Tibial artery (tissue), 4 donors: ENCODE measurements at regions not wholly inside any gene's neighbourhood (a gene's known extent, or its start where the extent isn't known, plus 50 kb on each side); places are given as distances from the start of the nearest gene placed in this dataset.
"Not testable (repeated sequence)": the region's sequence is repeated elsewhere in the genome, so short reads cannot be mapped to it uniquely, and the experiment has no call there.

ENCODE experiments used
- DNase-seq, 2 donors: peaks; one replicate each; pipeline ENCODE4 v3.0.0-alpha.2; 2019
- H3K27ac ChIP-seq, 2 donors: fragments of 200-600 bp; sonication (generic) in 1 of 2; 1 replicate in 1 of 2; 2 replicates in 1 of 2; pipeline ENCODE4 v1.5.1; 2018 to 2019; ENCODE audit warnings: mild to moderate bottlenecking in 1 of 2
- H3K27me3 ChIP-seq, 2 donors: fragments of 200-600 bp; sonication (generic) in 1 of 2; one replicate each; pipeline versions ENCODE4 v1.5.1 to v1.6.0; 2016 to 2019
- H3K36me3 ChIP-seq, 3 donors: fragments of 200-600 bp; sonication (generic) in 2 of 3; one replicate each; pipeline ENCODE4 v1.5.1; 2016 to 2019; ENCODE audit warnings: mild to moderate bottlenecking in 2 of 3
- H3K4me1 ChIP-seq, 4 donors: fragments of 200-600 bp; sonication (generic) in 2 of 4; 1 replicate in 3 of 4; 2 replicates in 1 of 4; pipeline ENCODE4 v1.5.1; 2016 to 2019
- H3K4me3 ChIP-seq, 2 donors: fragments of 200-600 bp; sonication (generic) in 1 of 2; 1 replicate in 1 of 2; 2 replicates in 1 of 2; pipeline ENCODE4 v1.5.1; 2018 to 2019; ENCODE audit warnings: mild to moderate bottlenecking in 2 of 2
- H3K9me3 ChIP-seq, 3 donors: fragments of 200-600 bp; sonication (generic) in 1 of 3; one replicate each; pipeline ENCODE4 v1.5.1; 2016 to 2019
- intact Hi-C: fragments of 100-400 bp; cut with DNase I; formaldehyde crosslinking; loops from one replicate; pipeline ENCODE4 v1.15.0; 2023; ENCODE audit warnings: low total_unique reads
- TF ChIP-seq, protein P1 (sequence below), 2 experiments: fragments of 200-600 bp in 1 of 2; fragments of 450-650 bp in 1 of 2; IDR thresholded peaks; one replicate each; pipeline ENCODE4 v1.5.1; 2017 to 2019; ENCODE audit warnings: antibody characterized with exemption in 2 of 2, mild to moderate bottlenecking in 1 of 2, moderate library complexity in 1 of 2

DNA sequence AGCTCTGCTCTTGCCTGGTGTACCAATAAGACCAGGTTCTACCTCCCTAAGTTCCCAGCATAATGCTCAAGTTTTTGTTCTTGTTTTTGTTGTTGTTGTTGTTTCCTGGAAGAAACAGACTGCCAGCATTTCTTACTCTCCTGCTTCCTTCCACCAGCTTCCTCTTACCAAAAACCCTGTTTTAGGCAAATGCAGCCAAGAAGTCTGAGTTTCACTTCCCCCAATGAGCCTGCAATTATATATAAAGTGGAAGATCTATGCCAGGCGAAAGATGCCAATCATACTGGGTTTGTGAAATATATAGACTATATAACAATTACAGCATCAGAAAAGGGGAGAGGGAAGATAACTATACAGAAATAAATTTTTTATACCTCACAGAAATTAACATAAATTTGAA lies 931.5 kb upstream of the FAT3 start:
- no peaks in the 10 kb centered on the region for H3K4me1 ChIP-seq
- H3K36me3 ChIP-seq, result no peaks in the 10 kb centered on the region
- no peak overlapping the region for H3K27ac ChIP-seq
- no peaks in the 10 kb centered on the region for H3K9me3 ChIP-seq
- TF ChIP-seq, protein P1, sequence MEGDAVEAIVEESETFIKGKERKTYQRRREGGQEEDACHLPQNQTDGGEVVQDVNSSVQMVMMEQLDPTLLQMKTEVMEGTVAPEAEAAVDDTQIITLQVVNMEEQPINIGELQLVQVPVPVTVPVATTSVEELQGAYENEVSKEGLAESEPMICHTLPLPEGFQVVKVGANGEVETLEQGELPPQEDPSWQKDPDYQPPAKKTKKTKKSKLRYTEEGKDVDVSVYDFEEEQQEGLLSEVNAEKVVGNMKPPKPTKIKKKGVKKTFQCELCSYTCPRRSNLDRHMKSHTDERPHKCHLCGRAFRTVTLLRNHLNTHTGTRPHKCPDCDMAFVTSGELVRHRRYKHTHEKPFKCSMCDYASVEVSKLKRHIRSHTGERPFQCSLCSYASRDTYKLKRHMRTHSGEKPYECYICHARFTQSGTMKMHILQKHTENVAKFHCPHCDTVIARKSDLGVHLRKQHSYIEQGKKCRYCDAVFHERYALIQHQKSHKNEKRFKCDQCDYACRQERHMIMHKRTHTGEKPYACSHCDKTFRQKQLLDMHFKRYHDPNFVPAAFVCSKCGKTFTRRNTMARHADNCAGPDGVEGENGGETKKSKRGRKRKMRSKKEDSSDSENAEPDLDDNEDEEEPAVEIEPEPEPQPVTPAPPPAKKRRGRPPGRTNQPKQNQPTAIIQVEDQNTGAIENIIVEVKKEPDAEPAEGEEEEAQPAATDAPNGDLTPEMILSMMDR (IDR thresholded peaks at IDR 0.05), result no peak
- intact Hi-C loops, result no loop called here
- H3K4me3 ChIP-seq, result no peak overlapping the region
- no peaks in the 10 kb centered on the region for H3K27me3 ChIP-seq
- DNase-seq, result no peak

DNA sequence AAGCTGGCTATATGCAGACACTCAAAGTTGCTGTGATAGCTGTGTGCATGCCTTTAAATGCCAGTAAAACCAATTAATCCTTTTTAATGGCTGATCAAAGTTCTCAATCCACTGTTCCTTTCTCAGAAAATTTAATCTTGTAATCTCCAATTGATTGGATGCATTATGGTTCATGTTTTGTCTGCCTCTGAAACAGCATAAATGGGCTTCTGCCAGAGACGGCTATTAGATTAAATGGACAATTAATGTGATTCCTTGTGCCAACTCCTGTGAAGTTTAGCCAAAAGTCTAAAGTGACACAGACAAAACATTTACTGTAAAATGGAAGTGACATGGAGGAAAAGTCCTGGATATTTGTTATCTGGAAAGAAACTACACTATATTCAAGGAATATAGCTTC lies 952.5 kb upstream of the FAT3 start:
- intact Hi-C loops, result no loop called here
- DNase-seq, result no peak
- Histone ChIP-seq H3K4me1 (no peaks in the 10 kb centered on the region), H3K4me3 (no peak overlapping the region), H3K27ac (no peak overlapping the region), H3K9me3 (no peaks in the 10 kb centered on the region), H3K36me3 (no peaks in the 10 kb centered on the region), H3K27me3 (no peaks in the 10 kb centered on the region)
- TF ChIP-seq, protein P1 (IDR thresholded peaks at IDR 0.05), result no peak

DNA sequence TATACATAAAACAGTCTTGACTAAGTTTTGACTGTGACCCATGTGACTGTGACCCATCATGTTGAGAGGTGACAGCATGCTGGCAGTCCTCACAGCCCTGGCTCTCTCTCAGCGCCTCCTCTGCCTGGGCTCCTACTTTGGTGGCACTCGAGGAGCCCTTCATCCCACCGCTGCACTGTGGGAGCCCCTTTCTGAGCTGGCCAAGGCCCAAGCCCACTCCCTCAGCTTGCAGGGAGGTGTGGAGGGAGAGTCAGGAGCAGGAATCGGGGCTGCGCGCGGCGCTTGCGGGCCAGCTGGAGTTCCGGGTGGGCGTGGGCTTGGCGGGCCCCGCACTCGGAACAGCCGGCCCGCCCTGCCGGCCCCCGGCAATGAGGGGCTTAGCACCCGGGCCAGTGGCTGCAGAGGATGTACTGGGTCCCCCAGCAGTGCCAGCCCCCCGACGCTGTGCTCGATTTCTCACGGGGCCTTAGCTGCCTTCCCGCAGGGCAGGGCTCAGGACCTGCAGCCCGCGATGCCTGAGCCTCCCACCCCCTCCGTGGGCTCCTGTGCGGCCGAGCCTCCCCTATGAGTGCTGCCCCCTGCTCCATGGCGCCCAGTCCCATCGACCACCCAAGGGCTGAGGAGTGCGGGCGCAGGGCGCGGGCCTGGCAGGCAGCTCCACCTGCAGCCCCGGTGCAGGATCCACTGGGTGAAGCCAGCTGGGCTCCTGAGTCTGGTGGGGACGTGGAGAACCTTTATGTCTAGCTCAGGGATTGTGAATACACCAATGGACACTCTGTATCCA lies 955.9 kb upstream of the FAT3 start:
- H3K4me3 ChIP-seq, H3K36me3 ChIP-seq, intact Hi-C loops, H3K9me3 ChIP-seq, H3K4me1 ChIP-seq, DNase-seq, H3K27me3 ChIP-seq, H3K27ac ChIP-seq: not testable (repeated sequence)

DNA sequence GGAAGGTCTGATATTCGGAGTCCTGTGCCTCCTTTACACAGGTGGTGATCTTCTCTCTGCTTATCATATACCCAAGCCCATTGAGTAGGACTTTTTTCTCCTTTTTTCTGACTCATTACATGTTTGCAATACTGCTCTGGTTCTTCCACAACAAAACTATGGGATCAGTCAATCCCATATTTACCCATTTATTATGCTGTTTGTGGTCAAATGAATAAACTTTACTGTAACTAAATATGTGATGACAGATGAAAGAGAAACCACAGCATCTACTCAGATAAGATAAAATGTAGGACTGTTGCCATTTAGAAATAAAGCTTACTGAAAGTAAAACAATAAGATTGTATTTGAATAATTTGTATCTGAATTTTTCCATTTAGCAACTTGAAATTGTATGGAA lies 958.7 kb upstream of the FAT3 start:
- TF ChIP-seq, protein P1 (IDR thresholded peaks at IDR 0.05), result no peak
- Histone ChIP-seq H3K4me3 (no peak overlapping the region), H3K36me3 (no peaks in the 10 kb centered on the region), H3K27me3 (no peaks in the 10 kb centered on the region), H3K27ac (no peak overlapping the region), H3K4me1 (no peaks in the 10 kb centered on the region), H3K9me3 (no peaks in the 10 kb centered on the region)
- DNase-seq, result no peak
- intact Hi-C loops, result no loop called here

DNA sequence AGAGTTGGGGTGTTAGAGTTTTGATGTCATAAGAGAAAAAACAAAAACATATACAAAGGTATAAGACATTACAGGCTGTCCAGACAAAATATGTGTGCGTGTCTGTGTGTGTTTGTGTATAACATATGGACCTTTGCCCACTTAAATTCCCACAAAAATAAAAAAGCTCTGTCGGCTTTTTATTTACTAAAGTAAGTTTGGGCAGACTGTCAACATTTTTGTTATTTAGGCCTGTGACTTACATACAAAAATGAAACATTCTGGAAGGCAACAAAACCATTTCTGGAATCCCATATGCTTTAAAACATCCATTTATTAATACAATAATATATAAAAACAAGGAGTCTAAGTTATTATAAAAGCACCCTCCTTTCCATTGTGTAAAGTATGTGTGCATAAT lies 960.1 kb upstream of the FAT3 start:
- no peaks in the 10 kb centered on the region for H3K9me3 ChIP-seq
- no peak overlapping the region for H3K4me3 ChIP-seq
- TF ChIP-seq, protein P1 (IDR thresholded peaks at IDR 0.05), result no peak
- H3K27ac ChIP-seq, result no peak overlapping the region
- DNase-seq, result no peak
- intact Hi-C loops, result no loop called here
- no peaks in the 10 kb centered on the region for H3K27me3 ChIP-seq
- H3K36me3 ChIP-seq, result no peaks in the 10 kb centered on the region
- no peaks in the 10 kb centered on the region for H3K4me1 ChIP-seq

DNA sequence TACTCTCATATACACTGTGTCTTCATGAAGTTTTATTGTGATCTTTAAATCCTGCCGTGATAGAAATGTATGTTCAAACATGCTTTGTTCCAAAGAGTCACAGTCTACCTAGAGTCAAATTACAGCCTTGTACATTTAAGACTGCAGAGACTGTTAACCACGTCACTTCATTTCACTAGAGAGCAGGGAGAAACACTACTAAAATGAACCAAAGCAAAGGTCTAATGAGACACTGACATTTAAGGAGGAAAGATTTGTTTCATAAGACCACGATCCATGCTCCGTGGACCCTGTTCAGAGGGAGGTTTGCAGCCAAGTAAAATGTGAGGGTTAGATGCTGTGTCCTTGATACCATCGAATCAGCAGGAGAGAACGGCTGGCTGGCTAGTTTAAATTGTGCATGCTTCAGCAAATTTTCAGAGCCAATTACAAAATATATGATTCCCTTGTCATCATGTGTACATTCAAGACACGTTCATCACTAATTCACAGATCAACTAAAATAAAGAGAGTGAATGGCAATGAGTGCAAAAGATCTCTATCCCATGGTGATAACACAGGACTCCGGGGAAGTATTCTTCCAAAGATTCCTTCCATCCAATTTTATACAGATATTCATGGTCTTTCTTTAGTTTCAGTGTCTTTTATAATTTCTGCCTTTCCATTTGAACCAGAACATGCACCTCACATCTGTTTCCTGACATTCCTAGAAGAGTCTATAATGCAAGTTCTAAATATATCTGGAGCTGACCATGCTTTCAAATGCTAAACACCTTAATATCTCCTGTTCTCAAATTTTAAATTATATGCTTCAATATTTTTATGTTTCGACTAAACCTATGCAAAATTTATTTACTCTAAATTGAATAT lies 960.9 kb upstream of the FAT3 start:
- intact Hi-C loops, result no loop called here
- no peaks in the 10 kb centered on the region for H3K36me3 ChIP-seq
- no peak overlapping the region for H3K27ac ChIP-seq
- TF ChIP-seq, protein P1 (IDR thresholded peaks at IDR 0.05), result no peak
- H3K4me3 ChIP-seq, result no peak overlapping the region
- no peak for DNase-seq
- no peaks in the 10 kb centered on the region for H3K4me1 ChIP-seq
- no peaks in the 10 kb centered on the region for H3K9me3 ChIP-seq
- no peaks in the 10 kb centered on the region for H3K27me3 ChIP-seq
